ENCODE measurements at regions not wholly inside any gene's neighbourhood (a gene's known extent, or its start where the extent isn't known, plus 50 kb on each side); places are given as distances from the start of the nearest gene placed in this dataset.

- CTCF ChIA-PET: no interaction called here
These were observed 187.8 kb downstream of the BCOR start for GRCh38 chrX:39909996-39910395.

GRCh38 chrX:39910651-39911050 lies 187.1 kb downstream of the BCOR start:
- Histone ChIP-seq H3K9me3 (no peaks in the 10 kb centered on the region), H3K4me1 (peaks cover 16% of the 10 kb centered on the region), H3K36me3 (ENCODE audit: control insufficient read depth, insufficient read depth, low read length) (no peaks in the 10 kb centered on the region), H3K27me3 (replicated peaks; ENCODE audit: control insufficient read depth, insufficient read depth, low read length) (no peaks in the 10 kb centered on the region), H3K4me3 (ENCODE audit: low read depth, low read length) (no peak overlapping the region)
- ChIA-PET CTCF (no interaction called here), POLR2A (no interaction called here)
- Mint-ChIP-seq H3K27me3 (ENCODE audit: insufficient read depth, unreplicated experiment) (no peaks in the 10 kb centered on the region), H3K4me1 (ENCODE audit: low read depth, unreplicated experiment) (peaks cover 10% of the 10 kb centered on the region), H3K4me3 (ENCODE audit: unreplicated experiment) (no peak overlapping the region), H3K9me3 (ENCODE audit: unreplicated experiment) (no peaks in the 10 kb centered on the region), H3K36me3 (ENCODE audit: insufficient read depth, unreplicated experiment) (peaks cover 8% of the 10 kb centered on the region), H3K27ac (ENCODE audit: unreplicated experiment) (no peak overlapping the region)
- TF ChIP-seq CTCF (IDR thresholded peaks at IDR 0.05; ENCODE audit: insufficient read depth in 1 of 2, low read depth in 1 of 2, low read length in 1 of 2, severe bottlenecking in 1 of 2, unreplicated experiment in 1 of 2): no peak
- intact Hi-C loops (cut with micrococcal nuclease; ENCODE audit: unreplicated experiment): no loop called here
- BruUV-seq (replicated peaks): no TSS peak
- no peak for DNase-seq

More at GRCh38 chrX:39909996-39910395, 187.8 kb downstream of the BCOR start:
- H3K27ac Mint-ChIP-seq (ENCODE audit: unreplicated experiment): peak overlapping the region; percentile 99
- intact Hi-C loops (cut with micrococcal nuclease; ENCODE audit: unreplicated experiment): no loop called here
- no peak for DNase-seq
- no peaks in the 10 kb centered on the region for H3K27me3 Mint-ChIP-seq (ENCODE audit: insufficient read depth, unreplicated experiment)
- H3K4me3 ChIP-seq (ENCODE audit: low read depth, low read length): no peak overlapping the region
- H3K27me3 ChIP-seq (replicated peaks; ENCODE audit: control insufficient read depth, insufficient read depth, low read length): no peaks in the 10 kb centered on the region
- no peaks in the 10 kb centered on the region for H3K9me3 ChIP-seq
- H3K36me3 Mint-ChIP-seq (ENCODE audit: insufficient read depth, unreplicated experiment): peaks cover 8% of the 10 kb centered on the region
- no peak for TF ChIP-seq CTCF (IDR thresholded peaks at IDR 0.05; ENCODE audit: insufficient read depth in 1 of 2, low read depth in 1 of 2, low read length in 1 of 2, severe bottlenecking in 1 of 2, unreplicated experiment in 1 of 2)
- H3K4me1 ChIP-seq: peaks cover 16% of the 10 kb centered on the region
- H3K4me3 Mint-ChIP-seq (ENCODE audit: unreplicated experiment): no peak overlapping the region
- no peaks in the 10 kb centered on the region for H3K9me3 Mint-ChIP-seq (ENCODE audit: unreplicated experiment)
- no TSS peak for BruUV-seq (replicated peaks)
- peaks cover 10% of the 10 kb centered on the region for H3K4me1 Mint-ChIP-seq (ENCODE audit: low read depth, unreplicated experiment)
- H3K36me3 ChIP-seq (ENCODE audit: control insufficient read depth, insufficient read depth, low read length): no peaks in the 10 kb centered on the region
- POLR2A ChIA-PET: no interaction called here

GRCh38 chrX:39911278-39911897 lies 186.4 kb downstream of the BCOR start:
- ChIA-PET POLR2A (no interaction called here), CTCF (no interaction called here)
- no peaks in the 10 kb centered on the region for H3K27me3 ChIP-seq (replicated peaks; ENCODE audit: control insufficient read depth, insufficient read depth, low read length)
- H3K9me3 Mint-ChIP-seq (ENCODE audit: unreplicated experiment): no peaks in the 10 kb centered on the region
- H3K4me1 ChIP-seq: peaks cover 16% of the 10 kb centered on the region
- no peaks in the 10 kb centered on the region for H3K36me3 ChIP-seq (ENCODE audit: control insufficient read depth, insufficient read depth, low read length)
- no TSS peak for BruUV-seq (replicated peaks)
- H3K4me1 Mint-ChIP-seq (ENCODE audit: low read depth, unreplicated experiment): peaks cover 10% of the 10 kb centered on the region
- no peak overlapping the region for H3K4me3 ChIP-seq (ENCODE audit: low read depth, low read length)
- H3K9me3 ChIP-seq: no peaks in the 10 kb centered on the region
- no peaks in the 10 kb centered on the region for H3K27me3 Mint-ChIP-seq (ENCODE audit: insufficient read depth, unreplicated experiment)
- intact Hi-C loops (cut with micrococcal nuclease; ENCODE audit: unreplicated experiment): no loop called here
- H3K4me3 Mint-ChIP-seq (ENCODE audit: unreplicated experiment): no peak overlapping the region
- H3K36me3 Mint-ChIP-seq (ENCODE audit: insufficient read depth, unreplicated experiment): peaks cover 8% of the 10 kb centered on the region
- no peak for TF ChIP-seq CTCF (IDR thresholded peaks at IDR 0.05; ENCODE audit: insufficient read depth in 1 of 2, low read depth in 1 of 2, low read length in 1 of 2, severe bottlenecking in 1 of 2, unreplicated experiment in 1 of 2)
- no peak overlapping the region for H3K27ac Mint-ChIP-seq (ENCODE audit: unreplicated experiment)
- no peak for DNase-seq

Data from Caco-2 (cell line).